H1 (cell line): ENCODE measurements at regions not wholly inside any gene's neighbourhood (a gene's known extent, or its start where the extent isn't known, plus 50 kb on each side); places are given as distances from the start of the nearest gene placed in this dataset.

Experiments used
- CTCF ChIA-PET: fragments of 300-600 bp; sonication (Branson Sonifier 250); formaldehyde crosslinking; loops from one replicate; lab custom pipeline; 2021; ENCODE audit not compliant: partially characterized antibody; lab: Charles Lee
- POLR2A ChIA-PET: fragments of 300-600 bp; sonication (Branson Sonifier 250); formaldehyde crosslinking; loops from one replicate; lab custom pipeline; 2021; ENCODE audit warnings: inconsistent platforms; ENCODE audit not compliant: partially characterized antibody; lab: Charles Lee
- DNase-seq, 2 experiments: peaks; one replicate each; pipeline versions ENCODE4 v3.0.0 to v3.0.0-alpha.2; 2010 to 2022; ENCODE audit warnings: low spot score in 2 of 2, low read depth in 1 of 2, mixed read lengths in 1 of 2
- FAIRE-seq: peaks from 2 replicates; lab custom pipeline; 2011; peaks lifted over from hg19 to GRCh38; lab: Jason Lieb, UNC
- H2AFZ ChIP-seq: 2 replicates; pipeline ENCODE4 v1.8.1; 2012; ENCODE audit warnings: low read length, inconsistent platforms
- H2AK5ac ChIP-seq: 2 replicates; pipeline ENCODE4 v1.6.1; 2013; ENCODE audit warnings: low read depth, low read length
- H2BK120ac ChIP-seq: replicated peaks from 2 replicates; pipeline ENCODE3; 2013; ENCODE audit warnings: low read depth, low read length, inconsistent platforms
- H2BK12ac ChIP-seq: 2 replicates; pipeline ENCODE4 v1.6.1; 2013; ENCODE audit warnings: low read depth, low read length
- H2BK15ac ChIP-seq: 2 replicates; pipeline ENCODE4 v1.6.1; 2013; ENCODE audit warnings: low read length
- H2BK20ac ChIP-seq: 2 replicates; pipeline ENCODE4 v1.6.1; 2013; ENCODE audit warnings: low read length
- H2BK5ac ChIP-seq: 2 replicates; pipeline ENCODE4 v1.6.1; 2013; ENCODE audit warnings: low read depth, low read length
- H3K14ac ChIP-seq: 2 replicates; pipeline ENCODE4 v1.6.1; 2013; ENCODE audit warnings: inconsistent platforms; ENCODE audit not compliant: insufficient read length
- H3K18ac ChIP-seq: 2 replicates; pipeline ENCODE4 v1.6.1; 2013; ENCODE audit warnings: low read length; ENCODE audit errors: extremely low read depth
- H3K23ac ChIP-seq: 2 replicates; pipeline ENCODE4 v1.6.1; 2013; ENCODE audit warnings: inconsistent platforms; ENCODE audit not compliant: insufficient read length
- H3K23me2 ChIP-seq: 2 replicates; pipeline ENCODE4 v1.6.1; 2013; ENCODE audit warnings: low read depth, low read length
- H3K27ac ChIP-seq: 2 replicates; pipeline ENCODE4 v1.6.1; 2011; ENCODE audit warnings: low read depth, low read length, inconsistent platforms
- H3K27me3 ChIP-seq, 4 experiments: replicated peaks in 1 of 4; 1 replicate in 1 of 4; 2 replicates in 3 of 4; pipeline versions ENCODE4 v1.6.1 to v1.8.1; 2011 to 2013; ENCODE audit warnings: low read length in 3 of 4, mild to moderate bottlenecking in 3 of 4, inconsistent platforms in 2 of 4, mixed read lengths in 2 of 4, moderate library complexity in 1 of 4; ENCODE audit not compliant: control insufficient read depth in 3 of 4, insufficient read depth in 3 of 4; ENCODE audit errors: extremely low read depth in 1 of 4
- H3K36me3 ChIP-seq, 4 experiments: 2 replicates each; pipeline versions ENCODE4 v1.6.1 to v1.8.1; 2011 to 2013; ENCODE audit warnings: mild to moderate bottlenecking in 4 of 4, low read length in 3 of 4, moderate library complexity in 2 of 4, control low read depth in 1 of 4, inconsistent platforms in 1 of 4; ENCODE audit not compliant: insufficient read depth in 4 of 4, control insufficient read depth in 2 of 4
- H3K4ac ChIP-seq: replicated peaks from 2 replicates; pipeline ENCODE3; 2013; ENCODE audit warnings: low read length, low read depth, mixed read lengths, inconsistent platforms; ENCODE audit not compliant: insufficient read length
- H3K4me1 ChIP-seq, 4 experiments: replicated peaks in 1 of 4; 1 replicate in 1 of 4; 2 replicates in 3 of 4; pipeline versions ENCODE4 v1.6.1 to v1.8.1; 2011 to 2013; ENCODE audit warnings: low read length in 3 of 4, inconsistent platforms in 2 of 4, mixed read lengths in 1 of 4; ENCODE audit not compliant: insufficient read depth in 4 of 4, control insufficient read depth in 3 of 4
- H3K4me2 ChIP-seq, 2 experiments: 2 replicates each; pipeline versions ENCODE4 v1.6.1 to v1.8.1; 2011 to 2013; ENCODE audit warnings: low read depth in 2 of 2, low read length in 2 of 2, control low read depth in 1 of 2, inconsistent platforms in 1 of 2, mild to moderate bottlenecking in 1 of 2; ENCODE audit not compliant: insufficient read depth in 1 of 2
- H3K4me3 ChIP-seq, 4 experiments: fragments of 200-600, 300-600 bp in 1 of 4; sonication (generic), shearing (Covaris generic), sonication (Bioruptor Twin) in 1 of 4; 2 replicates each; pipeline versions ENCODE4 v1.5.1 to v1.8.1; 2011 to 2016; ENCODE audit warnings: low read length in 4 of 4, low read depth in 3 of 4, control low read depth in 2 of 4, inconsistent platforms in 2 of 4, mild to moderate bottlenecking in 2 of 4, mixed read lengths in 1 of 4, moderate library complexity in 1 of 4; ENCODE audit not compliant: insufficient read depth in 2 of 4; ENCODE audit errors: extremely low read depth in 1 of 4
- H3K56ac ChIP-seq: replicated peaks from 2 replicates; pipeline ENCODE3; 2013; ENCODE audit warnings: low read depth, mild to moderate bottlenecking, mixed read lengths, low read length, inconsistent platforms; ENCODE audit not compliant: insufficient read length
- H3K79me1 ChIP-seq: 2 replicates; pipeline ENCODE4 v1.6.1; 2013; ENCODE audit warnings: low read depth, low read length, control low read depth
- H3K79me2 ChIP-seq, 2 experiments: 2 replicates each; pipeline versions ENCODE4 v1.6.1 to v1.8.1; 2012 to 2013; ENCODE audit warnings: low read length in 2 of 2, mild to moderate bottlenecking in 2 of 2, inconsistent platforms in 1 of 2; ENCODE audit not compliant: insufficient read depth in 2 of 2, control insufficient read depth in 1 of 2
- H3K9ac ChIP-seq, 4 experiments: replicated peaks in 1 of 4; 1 replicate in 1 of 4; 2 replicates in 3 of 4; pipeline versions ENCODE4 v1.6.1 to v1.8.1; 2011 to 2013; ENCODE audit warnings: low read depth in 3 of 4, low read length in 3 of 4, control low read depth in 2 of 4, mild to moderate bottlenecking in 2 of 4, moderate library complexity in 2 of 4, inconsistent platforms in 1 of 4; ENCODE audit errors: extremely low read depth in 1 of 4
- H3K9me3 ChIP-seq, 2 experiments: 2 replicates each; pipeline versions ENCODE4 v1.6.1 to v1.8.1; 2012 to 2013; ENCODE audit warnings: mild to moderate bottlenecking in 2 of 2, moderate library complexity in 2 of 2, control low read depth in 1 of 2, inconsistent platforms in 1 of 2, low read depth in 1 of 2, low read length in 1 of 2, mixed read lengths in 1 of 2; ENCODE audit not compliant: insufficient read depth in 2 of 2
- H4K20me1 ChIP-seq, 2 experiments: replicated peaks in 1 of 2; 2 replicates each; pipeline versions ENCODE3 to v1.8.1; 2011 to 2013; ENCODE audit warnings: inconsistent platforms in 2 of 2, low read length in 2 of 2, mild to moderate bottlenecking in 1 of 2; ENCODE audit not compliant: insufficient read depth in 2 of 2, control insufficient read depth in 1 of 2
- H4K5ac ChIP-seq: 2 replicates; pipeline ENCODE4 v1.6.1; 2013; ENCODE audit warnings: low read length, low read depth, mixed read lengths, inconsistent platforms; ENCODE audit not compliant: insufficient read length
- H4K8ac ChIP-seq: 2 replicates; pipeline ENCODE4 v1.8.0; 2013; ENCODE audit warnings: mild to moderate bottlenecking, moderate library complexity, low read length, inconsistent platforms; ENCODE audit not compliant: insufficient read depth; ENCODE audit errors: extremely low read depth
- H4K91ac ChIP-seq: replicated peaks from 2 replicates; pipeline ENCODE3; 2013; ENCODE audit warnings: low read length, mixed read lengths, inconsistent platforms; ENCODE audit not compliant: insufficient read length
- ASH2L ChIP-seq: fragments of 200-600, 300-600 bp; sonication (generic); IDR thresholded peaks from one replicate; pipeline ENCODE4 v1.7.1; 2017; ENCODE audit warnings: low read length
- JUND ChIP-seq: IDR thresholded peaks from 2 replicates; pipeline ENCODE4 v1.6.1; 2011; ENCODE audit warnings: mild to moderate bottlenecking, improper control_type of control experiment, low read length
- NANOG ChIP-seq: IDR thresholded peaks from 2 replicates; pipeline ENCODE4 v1.6.1; 2011; ENCODE audit warnings: low read length, low read depth, mild to moderate bottlenecking, inconsistent platforms; ENCODE audit not compliant: insufficient read depth, poor library complexity, severe bottlenecking
- WGBS, 2 experiments: shearing (Covaris generic) in 1 of 2; methylation state at CpG; one replicate each; pipeline versions ENCODE4 v1.1.6 to v1.1.7; 2013 to 2015; ENCODE audit warnings: low lambda C conversion rate in 2 of 2, mixed read lengths in 2 of 2, inconsistent platforms in 1 of 2, low coverage in 1 of 2, missing lambda C conversion rate in 1 of 2; ENCODE audit not compliant: insufficient replicate concordance in 2 of 2, insufficient coverage in 1 of 2, insufficient read length in 1 of 2; ENCODE audit errors: extremely low coverage in 1 of 2, missing lambda C conversion rate in 1 of 2; 5-methylcytosine and 5-hydroxymethylcytosine counted together

DNA sequence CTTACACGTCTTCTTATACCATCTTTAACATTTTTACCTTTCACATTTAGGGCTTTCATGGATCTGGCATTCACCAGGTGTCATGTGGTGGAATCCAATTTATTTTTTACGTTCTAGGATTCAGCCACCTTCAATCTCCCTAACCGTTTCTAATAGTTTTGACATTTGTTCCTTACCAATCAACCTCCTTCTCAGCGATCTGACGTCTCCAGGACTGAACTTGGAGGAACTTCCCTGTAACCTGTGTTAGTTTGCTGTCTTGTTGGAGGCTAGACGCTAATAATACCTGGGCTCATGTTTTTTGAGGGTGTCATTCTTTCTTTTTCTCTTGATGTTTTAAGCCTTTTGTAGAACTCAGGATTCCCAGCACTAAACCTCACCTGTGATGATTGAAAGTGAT lies 351.6 kb downstream of the THBS2 start:
- no peak overlapping the region for H4K91ac ChIP-seq
- no peak overlapping the region for H2BK5ac ChIP-seq
- no peak overlapping the region for H2BK120ac ChIP-seq
- no peaks in the 10 kb centered on the region for H3K79me1 ChIP-seq
- H2BK12ac ChIP-seq = no peak overlapping the region
- no peak overlapping the region for H3K14ac ChIP-seq
- POLR2A ChIA-PET = no interaction called here
- no peak overlapping the region for H2AFZ ChIP-seq
- no peak overlapping the region for H3K4me3 ChIP-seq
- no peak overlapping the region for H3K9ac ChIP-seq
- no peaks in the 10 kb centered on the region for H3K23me2 ChIP-seq
- H4K20me1 ChIP-seq = no peaks in the 10 kb centered on the region
- H3K9me3 ChIP-seq = no peaks in the 10 kb centered on the region; a peak in 1 of 4 replicates
- no peak overlapping the region for H3K4ac ChIP-seq
- TF ChIP-seq ASH2L (no peak), JUND (no peak), NANOG (no peak)
- H3K79me2 ChIP-seq = no peaks in the 10 kb centered on the region
- 84 to 100% methylated on average over 1 to 6 of the region's 6 CpGs for WGBS, 2 experiments
- no peak overlapping the region for H3K4me2 ChIP-seq
- H4K5ac ChIP-seq = no peak overlapping the region
- H3K36me3 ChIP-seq = no peaks in the 10 kb centered on the region
- no peak overlapping the region for H2BK15ac ChIP-seq
- H3K27me3 ChIP-seq = no peaks in the 10 kb centered on the region; a peak in 1 of 7 replicates
- no peak overlapping the region for H2AK5ac ChIP-seq
- no peak overlapping the region for H4K8ac ChIP-seq
- DNase-seq (no peak), FAIRE-seq (no peak)
- no peak overlapping the region for H3K18ac ChIP-seq
- H3K56ac ChIP-seq = no peak overlapping the region
- no peak overlapping the region for H2BK20ac ChIP-seq
- H3K4me1 ChIP-seq = peaks cover 0 to 5% (median 2%) of the 10 kb centered on the region in 4 experiments; a peak in 2 of 7 replicates
- H3K27ac ChIP-seq = no peak overlapping the region
- CTCF ChIA-PET = interaction anchor here (0.9 kb wide), 1 partner anchor 10 kb away, joined by 3 read pairs; no protein-coding TSS in a partner anchor
- H3K23ac ChIP-seq = no peak overlapping the region
